NCI-H1105 treated with DMSO at 0.1 percent for 48 hours (cell line): ENCODE measurements at regions not wholly inside any gene's neighbourhood (a gene's known extent, or its start where the extent isn't known, plus 50 kb on each side); places are given as distances from the start of the nearest gene placed in this dataset.

Source experiments
- DNase-seq: peaks from one replicate; lab custom pipeline; 2025; lab: John Stamatoyannopoulos, UW

- peak; percentile 21 for DNase-seq
Measured at GRCh38 chr2:126793885-126794613, 104.6 kb upstream of the TEX51 start.

- DNase-seq: no peak
Measured at GRCh38 chr2:126795656-126796055, 103.0 kb upstream of the TEX51 start.

GRCh38 chr2:126796931-126797621 lies 101.6 kb upstream of the TEX51 start:
- no peak for DNase-seq

- no peak for DNase-seq
Measured at GRCh38 chr2:126797622-126798275, 100.9 kb upstream of the TEX51 start.

- no peak for DNase-seq
Measured at GRCh38 chr2:126798276-126799140, 100.2 kb upstream of the TEX51 start.

- DNase-seq: no peak
Measured at GRCh38 chr2:126799301-126799700, 99.4 kb upstream of the TEX51 start.

GRCh38 chr2:126801473-126801872 lies 97.2 kb upstream of the TEX51 start:
- DNase-seq: no peak

GRCh38 chr2:126802316-126802715 lies 96.4 kb upstream of the TEX51 start:
- DNase-seq: no peak

GRCh38 chr2:126802774-126803433 lies 95.8 kb upstream of the TEX51 start:
- no peak for DNase-seq

- no peak for DNase-seq
Measured at GRCh38 chr2:126803434-126803775, 95.3 kb upstream of the TEX51 start.

- DNase-seq: no peak
Measured at GRCh38 chr2:126804347-126804746, 94.3 kb upstream of the TEX51 start.

GRCh38 chr2:126808929-126809328 lies 89.8 kb upstream of the TEX51 start:
- no peak for DNase-seq

GRCh38 chr2:126809340-126809739 lies 89.3 kb upstream of the TEX51 start:
- no peak for DNase-seq

GRCh38 chr2:126810001-126810400 lies 88.7 kb upstream of the TEX51 start:
- DNase-seq: no peak

GRCh38 chr2:126811101-126811500 lies 87.6 kb upstream of the TEX51 start:
- DNase-seq: no peak

- DNase-seq: no peak
Measured at GRCh38 chr2:126817172-126817571, 81.5 kb upstream of the TEX51 start.

- DNase-seq: no peak
Measured at GRCh38 chr2:126822115-126822514, 76.6 kb upstream of the TEX51 start.

GRCh38 chr2:126822921-126823320 lies 75.8 kb upstream of the TEX51 start:
- DNase-seq: no peak

GRCh38 chr2:126823951-126824350 lies 74.7 kb upstream of the TEX51 start:
- DNase-seq: no peak

- no peak for DNase-seq
Measured at GRCh38 chr2:126824663-126825062, 74.0 kb upstream of the TEX51 start.

GRCh38 chr2:126825316-126825715 lies 73.4 kb upstream of the TEX51 start:
- DNase-seq: no peak

GRCh38 chr2:126826491-126826890 lies 72.2 kb upstream of the TEX51 start:
- no peak for DNase-seq
